WTC11 (cell line): ENCODE measurements at regions not wholly inside any gene's neighbourhood (a gene's known extent, or its start where the extent isn't known, plus 50 kb on each side); places are given as distances from the start of the nearest gene placed in this dataset.

Experiments
- TF ChIP-seq, protein P1 (sequence below): fragments of 200-600 bp; IDR thresholded peaks from 2 replicates; pipeline ENCODE4 v1.8.0; 2022; ENCODE audit warnings: antibody characterized with exemption
- TF ChIP-seq, protein P2 (sequence below): sonication (generic); formaldehyde crosslinking; IDR thresholded peaks from 2 replicates; pipeline ENCODE4 v1.8.0; 2023; ENCODE audit warnings: mild to moderate bottlenecking, missing genetic modification reagents

- TF ChIP-seq, protein P1, sequence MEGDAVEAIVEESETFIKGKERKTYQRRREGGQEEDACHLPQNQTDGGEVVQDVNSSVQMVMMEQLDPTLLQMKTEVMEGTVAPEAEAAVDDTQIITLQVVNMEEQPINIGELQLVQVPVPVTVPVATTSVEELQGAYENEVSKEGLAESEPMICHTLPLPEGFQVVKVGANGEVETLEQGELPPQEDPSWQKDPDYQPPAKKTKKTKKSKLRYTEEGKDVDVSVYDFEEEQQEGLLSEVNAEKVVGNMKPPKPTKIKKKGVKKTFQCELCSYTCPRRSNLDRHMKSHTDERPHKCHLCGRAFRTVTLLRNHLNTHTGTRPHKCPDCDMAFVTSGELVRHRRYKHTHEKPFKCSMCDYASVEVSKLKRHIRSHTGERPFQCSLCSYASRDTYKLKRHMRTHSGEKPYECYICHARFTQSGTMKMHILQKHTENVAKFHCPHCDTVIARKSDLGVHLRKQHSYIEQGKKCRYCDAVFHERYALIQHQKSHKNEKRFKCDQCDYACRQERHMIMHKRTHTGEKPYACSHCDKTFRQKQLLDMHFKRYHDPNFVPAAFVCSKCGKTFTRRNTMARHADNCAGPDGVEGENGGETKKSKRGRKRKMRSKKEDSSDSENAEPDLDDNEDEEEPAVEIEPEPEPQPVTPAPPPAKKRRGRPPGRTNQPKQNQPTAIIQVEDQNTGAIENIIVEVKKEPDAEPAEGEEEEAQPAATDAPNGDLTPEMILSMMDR, result no peak
- TF ChIP-seq, protein P2, sequence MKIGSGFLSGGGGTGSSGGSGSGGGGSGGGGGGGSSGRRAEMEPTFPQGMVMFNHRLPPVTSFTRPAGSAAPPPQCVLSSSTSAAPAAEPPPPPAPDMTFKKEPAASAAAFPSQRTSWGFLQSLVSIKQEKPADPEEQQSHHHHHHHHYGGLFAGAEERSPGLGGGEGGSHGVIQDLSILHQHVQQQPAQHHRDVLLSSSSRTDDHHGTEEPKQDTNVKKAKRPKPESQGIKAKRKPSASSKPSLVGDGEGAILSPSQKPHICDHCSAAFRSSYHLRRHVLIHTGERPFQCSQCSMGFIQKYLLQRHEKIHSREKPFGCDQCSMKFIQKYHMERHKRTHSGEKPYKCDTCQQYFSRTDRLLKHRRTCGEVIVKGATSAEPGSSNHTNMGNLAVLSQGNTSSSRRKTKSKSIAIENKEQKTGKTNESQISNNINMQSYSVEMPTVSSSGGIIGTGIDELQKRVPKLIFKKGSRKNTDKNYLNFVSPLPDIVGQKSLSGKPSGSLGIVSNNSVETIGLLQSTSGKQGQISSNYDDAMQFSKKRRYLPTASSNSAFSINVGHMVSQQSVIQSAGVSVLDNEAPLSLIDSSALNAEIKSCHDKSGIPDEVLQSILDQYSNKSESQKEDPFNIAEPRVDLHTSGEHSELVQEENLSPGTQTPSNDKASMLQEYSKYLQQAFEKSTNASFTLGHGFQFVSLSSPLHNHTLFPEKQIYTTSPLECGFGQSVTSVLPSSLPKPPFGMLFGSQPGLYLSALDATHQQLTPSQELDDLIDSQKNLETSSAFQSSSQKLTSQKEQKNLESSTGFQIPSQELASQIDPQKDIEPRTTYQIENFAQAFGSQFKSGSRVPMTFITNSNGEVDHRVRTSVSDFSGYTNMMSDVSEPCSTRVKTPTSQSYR (CRISPR knock-in tag), result no peak
Measured at GRCh38 chr11:69963533-69964246, 114.4 kb upstream of the ANO1 start.
